ENCODE measurements at regions not wholly inside any gene's neighbourhood (a gene's known extent, or its start where the extent isn't known, plus 50 kb on each side); places are given as distances from the start of the nearest gene placed in this dataset.
"Not testable (repeated sequence)": the region's sequence is repeated elsewhere in the genome, so short reads cannot be mapped to it uniquely, and the experiment has no call there.

GRCh38 chrX:6961286-6962005, 186.1 kb upstream of the STS start:
- no peaks in the 10 kb centered on the region for H3K4me1 Mint-ChIP-seq
- H3K27ac Mint-ChIP-seq = no peak overlapping the region
- peaks cover 8% of the 10 kb centered on the region for H3K9me3 Mint-ChIP-seq
- no peak for TF ChIP-seq CTCF (IDR thresholded peaks at IDR 0.05)
- no peaks in the 10 kb centered on the region for H3K27me3 Mint-ChIP-seq (ENCODE audit: low read depth, poor library complexity)
- DNase-seq = no peak
- no peaks in the 10 kb centered on the region for H3K36me3 Mint-ChIP-seq (ENCODE audit: low read depth)
- no peak overlapping the region for H3K4me3 Mint-ChIP-seq

- Mint-ChIP-seq H3K36me3 (ENCODE audit: low read depth) (no peaks in the 10 kb centered on the region), H3K9me3 (peaks cover 8% of the 10 kb centered on the region), H3K4me3 (no peak overlapping the region), H3K4me1 (no peaks in the 10 kb centered on the region), H3K27ac (no peak overlapping the region), H3K27me3 (ENCODE audit: low read depth, poor library complexity) (peaks cover 3% of the 10 kb centered on the region)
- no peak for TF ChIP-seq CTCF (IDR thresholded peaks at IDR 0.05)
- DNase-seq = no peak
These were observed 188.5 kb upstream of the STS start for GRCh38 chrX:6959006-6959405.

- Mint-ChIP-seq H3K27ac (no peak overlapping the region), H3K4me1 (no peaks in the 10 kb centered on the region), H3K4me3 (no peak overlapping the region), H3K36me3 (ENCODE audit: low read depth) (no peaks in the 10 kb centered on the region), H3K27me3 (ENCODE audit: low read depth, poor library complexity) (peaks cover 6% of the 10 kb centered on the region), H3K9me3 (peaks cover 24% of the 10 kb centered on the region)
- no peak for DNase-seq
- no peak for TF ChIP-seq CTCF (IDR thresholded peaks at IDR 0.05)
These were observed 192.7 kb upstream of the STS start for GRCh38 chrX:6954836-6955235.

- H3K36me3 Mint-ChIP-seq (ENCODE audit: low read depth) = no peaks in the 10 kb centered on the region
- TF ChIP-seq CTCF (IDR thresholded peaks at IDR 0.05) = no peak
- no peak overlapping the region for H3K4me3 Mint-ChIP-seq
- DNase-seq = no peak
- H3K27ac Mint-ChIP-seq = no peak overlapping the region
- H3K4me1 Mint-ChIP-seq = no peaks in the 10 kb centered on the region
- peaks cover 5% of the 10 kb centered on the region for H3K27me3 Mint-ChIP-seq (ENCODE audit: low read depth, poor library complexity)
- H3K9me3 Mint-ChIP-seq = peaks cover 29% of the 10 kb centered on the region
These were observed 201.3 kb upstream of the STS start for GRCh38 chrX:6946168-6946567.

- peaks cover 5% of the 10 kb centered on the region for H3K27me3 Mint-ChIP-seq (ENCODE audit: low read depth, poor library complexity)
- no peak overlapping the region for H3K4me3 Mint-ChIP-seq
- peaks cover 4% of the 10 kb centered on the region for H3K9me3 Mint-ChIP-seq
- H3K27ac Mint-ChIP-seq = no peak overlapping the region
- H3K4me1 Mint-ChIP-seq = no peaks in the 10 kb centered on the region
- no peaks in the 10 kb centered on the region for H3K36me3 Mint-ChIP-seq (ENCODE audit: low read depth)
- no peak for DNase-seq
- no peak for TF ChIP-seq CTCF (IDR thresholded peaks at IDR 0.05)
These were observed 206.5 kb upstream of the STS start for GRCh38 chrX:6941041-6941440.

- H3K36me3 Mint-ChIP-seq (ENCODE audit: low read depth); H3K27ac Mint-ChIP-seq; H3K27me3 Mint-ChIP-seq (ENCODE audit: low read depth, poor library complexity); H3K4me3 Mint-ChIP-seq: not testable (repeated sequence)
- peak; percentile 13 for DNase-seq
- H3K9me3 Mint-ChIP-seq = peaks cover 15% of the 10 kb centered on the region
- H3K4me1 Mint-ChIP-seq = peaks cover 17% of the 10 kb centered on the region
These were observed 214.6 kb upstream of the STS start for GRCh38 chrX:6932942-6933341.

Measured in nephron progenitor cell (in vitro differentiated cells).